Neural cell (in vitro differentiated cells): ENCODE measurements at regions not wholly inside any gene's neighbourhood (a gene's known extent, or its start where the extent isn't known, plus 50 kb on each side); places are given as distances from the start of the nearest gene placed in this dataset.

Experiments
- CTCF ChIP-seq: fragments of 450-650 bp; IDR thresholded peaks from 2 replicates; pipeline ENCODE4 v1.5.1; 2014; ENCODE audit warnings: antibody characterized with exemption, mild to moderate bottlenecking, moderate library complexity; ENCODE audit not compliant: poor library complexity, severe bottlenecking
- EP300 ChIP-seq: fragments of 450-650 bp; conservative IDR thresholded peaks from 2 replicates; pipeline ENCODE4 v1.6.1; 2014; ENCODE audit warnings: antibody characterized with exemption, mild to moderate bottlenecking, moderate library complexity; ENCODE audit not compliant: poor library complexity, severe bottlenecking
- EZH2 ChIP-seq: fragments of 200-600, 300-800 bp; shearing (Covaris generic), sonication (generic); IDR thresholded peaks from 2 replicates; pipeline ENCODE4 v1.6.1; 2014; ENCODE audit warnings: antibody characterized with exemption, low read length, borderline replicate concordance, mild to moderate bottlenecking; ENCODE audit not compliant: insufficient read depth, poor library complexity, severe bottlenecking
- POLR2AphosphoS5 ChIP-seq: IDR thresholded peaks from 2 replicates; pipeline ENCODE4 v1.6.1; 2012
- RAD21 ChIP-seq: fragments of 450-650 bp; conservative IDR thresholded peaks from 2 replicates; pipeline ENCODE4 v1.6.1; 2014; ENCODE audit warnings: antibody characterized with exemption, mild to moderate bottlenecking, moderate library complexity
- REST ChIP-seq: IDR thresholded peaks from 2 replicates; pipeline ENCODE4 v1.6.1; 2012; ENCODE audit warnings: borderline replicate concordance
- SMC3 ChIP-seq: fragments of 450-650 bp; conservative IDR thresholded peaks from 2 replicates; pipeline ENCODE4 v1.6.1; 2014; ENCODE audit warnings: antibody characterized with exemption, mild to moderate bottlenecking, moderate library complexity; ENCODE audit not compliant: poor library complexity
- TAF1 ChIP-seq: IDR thresholded peaks from 2 replicates; pipeline ENCODE4 v1.6.1; 2012; ENCODE audit warnings: low read depth

DNA sequence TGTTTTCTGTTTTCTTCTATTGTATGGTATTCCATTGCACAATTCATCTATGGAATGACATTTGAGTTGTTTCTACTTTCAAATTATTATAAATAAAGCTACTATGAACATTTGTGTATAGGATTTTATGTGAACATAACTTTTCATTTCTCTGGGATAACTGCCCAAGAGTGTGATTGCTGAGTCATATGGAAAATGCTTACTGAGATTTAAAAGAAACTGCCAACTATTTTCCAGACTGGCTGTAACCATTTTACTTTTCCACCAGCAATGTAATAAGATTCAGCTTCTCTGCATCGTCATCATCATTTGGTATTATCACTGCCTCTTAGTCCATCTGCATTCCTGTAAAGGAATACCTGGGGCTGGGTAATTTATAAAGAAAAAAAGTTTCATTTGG lies 779.6 kb upstream of the PRMT6 start:
- no peak for TF ChIP-seq CTCF
- no peak for TF ChIP-seq EZH2
- TF ChIP-seq POLR2AphosphoS5 = no peak
- TF ChIP-seq RAD21 = no peak
- TF ChIP-seq EP300 = no peak
- no peak for TF ChIP-seq TAF1
- TF ChIP-seq SMC3 = no peak
- no peak for TF ChIP-seq REST
